ENCODE measurements at regions not wholly inside any gene's neighbourhood (a gene's known extent, or its start where the extent isn't known, plus 50 kb on each side); places are given as distances from the start of the nearest gene placed in this dataset.

DNA sequence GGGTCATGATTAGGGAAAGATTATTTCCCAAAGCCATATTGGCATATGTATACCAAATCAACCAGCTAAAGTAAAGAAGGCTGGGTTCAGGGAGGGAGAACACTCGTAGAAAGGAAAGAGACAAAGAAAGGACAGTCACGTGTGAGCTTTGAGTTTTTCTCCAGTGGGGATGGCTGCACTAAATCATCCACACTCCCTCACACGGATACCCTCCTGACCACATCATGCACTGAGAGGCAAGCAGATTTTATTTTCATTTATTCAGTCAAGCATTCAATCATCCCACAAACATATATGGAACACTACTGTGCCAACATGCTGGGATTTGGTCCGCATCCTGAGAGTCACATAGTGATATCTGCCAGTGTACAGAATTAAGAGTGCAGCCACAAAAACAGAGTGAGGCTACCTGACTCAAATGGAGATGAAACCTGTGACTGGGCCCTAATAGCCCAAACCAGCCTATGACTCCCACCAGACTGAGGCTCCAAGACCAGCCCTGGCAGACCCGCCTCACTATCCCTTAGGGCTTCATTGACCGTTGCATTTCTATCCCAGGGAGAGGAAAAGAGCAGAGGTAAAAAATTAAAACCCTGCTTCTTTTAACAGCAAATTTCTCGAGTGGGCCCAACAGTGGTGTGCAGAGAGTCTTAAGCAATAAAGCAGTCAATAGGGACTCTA is 155.9 kb downstream of the BARHL2 start:
- TF ChIP-seq POLR2A (IDR thresholded peaks at IDR 0.05; ENCODE audit: low read depth, low read length) (no peak), POLR2AphosphoS5 (IDR thresholded peaks at IDR 0.05; ENCODE audit: low read depth, low read length) (no peak), TAF1 (IDR thresholded peaks at IDR 0.05; ENCODE audit: borderline replicate concordance, low read depth, low read length) (no peak)

Data from GM12892 (cell line).